ENCODE measurements at regions not wholly inside any gene's neighbourhood (a gene's known extent, or its start where the extent isn't known, plus 50 kb on each side); places are given as distances from the start of the nearest gene placed in this dataset.
"Not testable (repeated sequence)": the region's sequence is repeated elsewhere in the genome, so short reads cannot be mapped to it uniquely, and the experiment has no call there.

- DNase-seq: no peak
Measured at GRCh38 chr3:159482241-159482993, 506.2 kb upstream of the IL12A start.

GRCh38 chr3:159482994-159483367 lies 505.7 kb upstream of the IL12A start:
- no peak for DNase-seq

GRCh38 chr3:159486580-159486979 lies 502.1 kb upstream of the IL12A start:
- DNase-seq: no peak

- no peak for DNase-seq
Measured at GRCh38 chr3:159487304-159487703, 501.3 kb upstream of the IL12A start.

GRCh38 chr3:159488602-159489001 lies 500.0 kb upstream of the IL12A start:
- DNase-seq: peak; percentile 11 to 61

GRCh38 chr3:159497361-159497760 lies 491.3 kb upstream of the IL12A start:
- DNase-seq: no peak

- DNase-seq: no peak
Measured at GRCh38 chr3:159499031-159499793, 489.4 kb upstream of the IL12A start.

- no peak for DNase-seq
Measured at GRCh38 chr3:159501029-159501428, 487.6 kb upstream of the IL12A start.

GRCh38 chr3:159502986-159503385 lies 485.6 kb upstream of the IL12A start:
- DNase-seq: no peak

GRCh38 chr3:159510988-159511387 lies 477.6 kb upstream of the IL12A start:
- DNase-seq: not testable (repeated sequence)

- no peak for DNase-seq
Measured at GRCh38 chr3:159513444-159513843, 475.2 kb upstream of the IL12A start.

GRCh38 chr3:159513867-159514380 lies 474.7 kb upstream of the IL12A start:
- DNase-seq: no peak

GRCh38 chr3:159517105-159517504 lies 471.5 kb upstream of the IL12A start:
- no peak for DNase-seq

GRCh38 chr3:159520638-159521037 lies 468.0 kb upstream of the IL12A start:
- DNase-seq: no peak

- DNase-seq: no peak
Measured at GRCh38 chr3:159522276-159522675, 466.4 kb upstream of the IL12A start.

- no peak for DNase-seq
Measured at GRCh38 chr3:159528251-159528895, 460.3 kb upstream of the IL12A start.

GRCh38 chr3:159532577-159532976 lies 456.1 kb upstream of the IL12A start:
- DNase-seq: peak in 1 of 2 experiments; percentile 39

GRCh38 chr3:159534496-159534895 lies 454.1 kb upstream of the IL12A start:
- DNase-seq: no peak

- no peak for DNase-seq
Measured at GRCh38 chr3:159536876-159537275, 451.8 kb upstream of the IL12A start.

- no peak for DNase-seq
Measured at GRCh38 chr3:159538507-159538906, 450.1 kb upstream of the IL12A start.

- no peak for DNase-seq
Measured at GRCh38 chr3:159540882-159541495, 447.6 kb upstream of the IL12A start.

GRCh38 chr3:159548675-159549335 lies 439.8 kb upstream of the IL12A start:
- DNase-seq: no peak

- DNase-seq: no peak
Measured at GRCh38 chr3:159555205-159555604, 433.4 kb upstream of the IL12A start.
